ENCODE measurements at regions not wholly inside any gene's neighbourhood (a gene's known extent, or its start where the extent isn't known, plus 50 kb on each side); places are given as distances from the start of the nearest gene placed in this dataset.

GRCh38 chr6:138600261-138600660 lies 101.0 kb upstream of the NHSL1 start:
- TF ChIP-seq NFRKB (IDR thresholded peaks at IDR 0.05) (no peak), ELF4 (IDR thresholded peaks at IDR 0.05) (no peak), BHLHE40 (IDR thresholded peaks at IDR 0.05; ENCODE audit: borderline replicate concordance) (no peak), FOXM1 (IDR thresholded peaks at IDR 0.05; ENCODE audit: borderline replicate concordance) (no peak), SUZ12 (IDR thresholded peaks at IDR 0.05) (no peak), SP1 (IDR thresholded peaks at IDR 0.05) (no peak), PKNOX1 (IDR thresholded peaks at IDR 0.05) (no peak), L3MBTL2 (conservative IDR thresholded peaks at IDR 0.05) (no peak), CTBP1 (IDR thresholded peaks at IDR 0.05; ENCODE audit: borderline replicate concordance) (no peak), ZNF384 (IDR thresholded peaks at IDR 0.05) (no peak), FOXA1 (IDR thresholded peaks at IDR 0.05) (no peak), FOXK2 (IDR thresholded peaks at IDR 0.05) (no peak), ARNT (IDR thresholded peaks at IDR 0.05) (no peak), HDGF (IDR thresholded peaks at IDR 0.05; ENCODE audit: borderline replicate concordance) (no peak)
